ENCODE measurements at regions not wholly inside any gene's neighbourhood (a gene's known extent, or its start where the extent isn't known, plus 50 kb on each side); places are given as distances from the start of the nearest gene placed in this dataset.

- Histone ChIP-seq H3K4me2 (no peak overlapping the region), H3K4me1 (ENCODE audit: insufficient read depth) (no peaks in the 10 kb centered on the region), H3K36me3 (ENCODE audit: insufficient read depth) (no peaks in the 10 kb centered on the region), H4K20me1 (replicated peaks; ENCODE audit: insufficient read depth) (no peaks in the 10 kb centered on the region), H3F3A (replicated peaks; ENCODE audit: low read depth) (no peaks in the 10 kb centered on the region), H3K9me2 (ENCODE audit: insufficient read depth) (no peaks in the 10 kb centered on the region; the same call in 1 of the 2 replicates), H3K27me3 (ENCODE audit: insufficient read depth) (no peaks in the 10 kb centered on the region), H3K27ac (ENCODE audit: low read depth) (no peak overlapping the region), H3K79me2 (replicated peaks; ENCODE audit: insufficient read depth) (no peaks in the 10 kb centered on the region), H3K4me3 (no peak overlapping the region), H2AFZ (no peak overlapping the region)
- Mint-ChIP-seq H3K36me3 (ENCODE audit: low read depth) (no peaks in the 10 kb centered on the region), H3K27ac (no peak overlapping the region), H3K9me3 (no peaks in the 10 kb centered on the region), H3K27me3 (ENCODE audit: insufficient read depth, low read depth, poor library complexity) (no peaks in the 10 kb centered on the region), H3K4me1 (no peaks in the 10 kb centered on the region), H3K4me3 (no peak overlapping the region)
- TF ChIP-seq NANOG (IDR thresholded peaks at IDR 0.05; ENCODE audit: borderline replicate concordance) (no peak), ZNF114 (CRISPR knock-in tag; IDR thresholded peaks at IDR 0.05) (no peak), ETS1 (IDR thresholded peaks at IDR 0.05) (no peak), STAT1 (IDR thresholded peaks at IDR 0.05; ENCODE audit: unreplicated experiment) (no peak), JUNB (IDR thresholded peaks at IDR 0.05; ENCODE audit: unreplicated experiment) (no peak), POLR2AphosphoS5 (IDR thresholded peaks at IDR 0.05; ENCODE audit: low read depth) (no peak)
- TF ChIP-seq, protein P1, sequence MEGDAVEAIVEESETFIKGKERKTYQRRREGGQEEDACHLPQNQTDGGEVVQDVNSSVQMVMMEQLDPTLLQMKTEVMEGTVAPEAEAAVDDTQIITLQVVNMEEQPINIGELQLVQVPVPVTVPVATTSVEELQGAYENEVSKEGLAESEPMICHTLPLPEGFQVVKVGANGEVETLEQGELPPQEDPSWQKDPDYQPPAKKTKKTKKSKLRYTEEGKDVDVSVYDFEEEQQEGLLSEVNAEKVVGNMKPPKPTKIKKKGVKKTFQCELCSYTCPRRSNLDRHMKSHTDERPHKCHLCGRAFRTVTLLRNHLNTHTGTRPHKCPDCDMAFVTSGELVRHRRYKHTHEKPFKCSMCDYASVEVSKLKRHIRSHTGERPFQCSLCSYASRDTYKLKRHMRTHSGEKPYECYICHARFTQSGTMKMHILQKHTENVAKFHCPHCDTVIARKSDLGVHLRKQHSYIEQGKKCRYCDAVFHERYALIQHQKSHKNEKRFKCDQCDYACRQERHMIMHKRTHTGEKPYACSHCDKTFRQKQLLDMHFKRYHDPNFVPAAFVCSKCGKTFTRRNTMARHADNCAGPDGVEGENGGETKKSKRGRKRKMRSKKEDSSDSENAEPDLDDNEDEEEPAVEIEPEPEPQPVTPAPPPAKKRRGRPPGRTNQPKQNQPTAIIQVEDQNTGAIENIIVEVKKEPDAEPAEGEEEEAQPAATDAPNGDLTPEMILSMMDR (conservative IDR thresholded peaks at IDR 0.05; ENCODE audit: low read depth in 2 of 2): no peak
- TF ChIP-seq, protein P2, sequence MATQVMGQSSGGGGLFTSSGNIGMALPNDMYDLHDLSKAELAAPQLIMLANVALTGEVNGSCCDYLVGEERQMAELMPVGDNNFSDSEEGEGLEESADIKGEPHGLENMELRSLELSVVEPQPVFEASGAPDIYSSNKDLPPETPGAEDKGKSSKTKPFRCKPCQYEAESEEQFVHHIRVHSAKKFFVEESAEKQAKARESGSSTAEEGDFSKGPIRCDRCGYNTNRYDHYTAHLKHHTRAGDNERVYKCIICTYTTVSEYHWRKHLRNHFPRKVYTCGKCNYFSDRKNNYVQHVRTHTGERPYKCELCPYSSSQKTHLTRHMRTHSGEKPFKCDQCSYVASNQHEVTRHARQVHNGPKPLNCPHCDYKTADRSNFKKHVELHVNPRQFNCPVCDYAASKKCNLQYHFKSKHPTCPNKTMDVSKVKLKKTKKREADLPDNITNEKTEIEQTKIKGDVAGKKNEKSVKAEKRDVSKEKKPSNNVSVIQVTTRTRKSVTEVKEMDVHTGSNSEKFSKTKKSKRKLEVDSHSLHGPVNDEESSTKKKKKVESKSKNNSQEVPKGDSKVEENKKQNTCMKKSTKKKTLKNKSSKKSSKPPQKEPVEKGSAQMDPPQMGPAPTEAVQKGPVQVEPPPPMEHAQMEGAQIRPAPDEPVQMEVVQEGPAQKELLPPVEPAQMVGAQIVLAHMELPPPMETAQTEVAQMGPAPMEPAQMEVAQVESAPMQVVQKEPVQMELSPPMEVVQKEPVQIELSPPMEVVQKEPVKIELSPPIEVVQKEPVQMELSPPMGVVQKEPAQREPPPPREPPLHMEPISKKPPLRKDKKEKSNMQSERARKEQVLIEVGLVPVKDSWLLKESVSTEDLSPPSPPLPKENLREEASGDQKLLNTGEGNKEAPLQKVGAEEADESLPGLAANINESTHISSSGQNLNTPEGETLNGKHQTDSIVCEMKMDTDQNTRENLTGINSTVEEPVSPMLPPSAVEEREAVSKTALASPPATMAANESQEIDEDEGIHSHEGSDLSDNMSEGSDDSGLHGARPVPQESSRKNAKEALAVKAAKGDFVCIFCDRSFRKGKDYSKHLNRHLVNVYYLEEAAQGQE (IDR thresholded peaks at IDR 0.05; ENCODE audit: unreplicated experiment): no peak
- no peak for DNase-seq (ENCODE audit: low spot score)
- no peak for ATAC-seq
Measured at GRCh38 chr2:88838165-88838635, 146.7 kb downstream of the RPIA start.

DNA sequence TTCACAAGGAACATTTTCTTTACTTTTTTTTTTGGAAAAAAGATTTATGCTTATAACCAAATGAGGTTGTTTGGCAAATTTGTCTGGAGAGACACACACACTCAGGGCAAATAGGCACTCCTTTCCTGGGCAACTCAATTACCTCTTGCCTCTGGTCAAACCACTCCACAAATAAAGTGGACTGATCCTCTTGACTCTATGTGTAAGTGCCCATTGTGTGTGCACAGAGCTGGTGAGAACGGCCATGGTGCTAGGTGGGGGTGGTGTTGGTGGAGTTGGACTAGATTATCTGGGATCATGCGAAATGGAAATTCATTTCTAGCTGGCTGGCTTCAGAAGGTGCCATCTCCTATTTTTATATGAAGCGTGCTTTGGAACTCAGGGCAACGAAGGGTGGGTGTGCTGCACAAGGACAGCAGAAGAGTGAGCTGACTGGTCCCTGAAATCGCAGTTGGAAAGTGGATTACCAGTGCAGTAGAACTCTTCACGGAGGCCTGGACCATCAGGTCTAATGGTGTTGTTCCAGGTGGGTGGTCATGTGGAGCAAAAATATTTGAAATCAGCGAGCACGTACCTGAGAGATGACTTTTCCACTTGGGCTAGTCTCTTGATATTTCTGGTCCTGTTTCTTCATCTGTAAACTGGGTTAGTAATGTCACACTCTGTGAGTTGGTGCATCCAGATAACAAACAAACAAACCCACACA is 149.9 kb downstream of the RPIA start:
- no peak overlapping the region for H3K27ac ChIP-seq (ENCODE audit: low read depth)
- no peak for DNase-seq (ENCODE audit: low spot score)
- H3K9me3 Mint-ChIP-seq: no peaks in the 10 kb centered on the region

More for the DNA sequence above, 149.9 kb downstream of the RPIA start:
- Mint-ChIP-seq H3K4me1 (no peaks in the 10 kb centered on the region), H3K36me3 (ENCODE audit: low read depth) (no peaks in the 10 kb centered on the region), H3K27me3 (ENCODE audit: insufficient read depth, low read depth, poor library complexity) (no peaks in the 10 kb centered on the region), H3K4me3 (no peak overlapping the region), H3K27ac (no peak overlapping the region)
- H3K4me3 ChIP-seq: no peak overlapping the region
- no peaks in the 10 kb centered on the region for H3K79me2 ChIP-seq (replicated peaks; ENCODE audit: insufficient read depth)
- peaks cover 17% of the 10 kb centered on the region for H3K9me2 ChIP-seq (ENCODE audit: insufficient read depth)
- H3K27me3 ChIP-seq (ENCODE audit: insufficient read depth): no peaks in the 10 kb centered on the region
- H3K36me3 ChIP-seq (ENCODE audit: insufficient read depth): no peaks in the 10 kb centered on the region
- ATAC-seq: no peak
- H3K4me1 ChIP-seq (ENCODE audit: insufficient read depth): no peaks in the 10 kb centered on the region
- H2AFZ ChIP-seq: peak overlapping the region; percentile 10; the same call in 1 of the 2 replicates
- H3K4me2 ChIP-seq: no peak overlapping the region
- no peaks in the 10 kb centered on the region for H4K20me1 ChIP-seq (replicated peaks; ENCODE audit: insufficient read depth)
- H3F3A ChIP-seq (replicated peaks; ENCODE audit: low read depth): no peaks in the 10 kb centered on the region
- TF ChIP-seq EZH2phosphoT487 (IDR thresholded peaks at IDR 0.05; ENCODE audit: unreplicated experiment) (no peak), NANOG (IDR thresholded peaks at IDR 0.05; ENCODE audit: borderline replicate concordance) (no peak), ZNF331 (CRISPR knock-in tag; IDR thresholded peaks at IDR 0.05; ENCODE audit: low read depth) (no peak)
- TF ChIP-seq, protein P2 (IDR thresholded peaks at IDR 0.05; ENCODE audit: unreplicated experiment): no peak
